Endothelial cell of umbilical vein (primary cell): ENCODE measurements at regions not wholly inside any gene's neighbourhood (a gene's known extent, or its start where the extent isn't known, plus 50 kb on each side); places are given as distances from the start of the nearest gene placed in this dataset.

Source experiments
- CTCF ChIP-seq, 2 donors: IDR thresholded peaks; 1 replicate in 1 of 2; 2 replicates in 1 of 2; pipeline ENCODE4 v1.5.1; 2011; ENCODE audit warnings: low read length in 2 of 2, mild to moderate bottlenecking in 2 of 2, moderate library complexity in 2 of 2, control low read depth in 1 of 2, inconsistent platforms in 1 of 2, low read depth in 1 of 2; ENCODE audit not compliant: insufficient read depth in 1 of 2; ENCODE audit errors: extremely low read depth in 1 of 2
- EZH2 ChIP-seq: IDR thresholded peaks from 2 replicates; pipeline ENCODE4 v1.6.1; 2012; ENCODE audit warnings: borderline replicate concordance, low read depth, mild to moderate bottlenecking, moderate library complexity, low read length, inconsistent platforms; ENCODE audit not compliant: severe bottlenecking
- FOS ChIP-seq: IDR thresholded peaks from 2 replicates; pipeline ENCODE4 v1.6.1; 2011; ENCODE audit warnings: mild to moderate bottlenecking, low read length, moderate library complexity, borderline replicate concordance; ENCODE audit not compliant: insufficient read depth
- GATA2 ChIP-seq: IDR thresholded peaks from 2 replicates; pipeline ENCODE4 v1.7.0; 2011; ENCODE audit warnings: low read depth, mild to moderate bottlenecking, moderate library complexity, mixed read lengths, low read length; ENCODE audit not compliant: insufficient read length, insufficient read depth
- JUN ChIP-seq: IDR thresholded peaks from 2 replicates; pipeline ENCODE4 v1.6.1; 2011; ENCODE audit warnings: borderline replicate concordance, low read depth; ENCODE audit not compliant: insufficient read length, insufficient read depth
- MAX ChIP-seq: IDR thresholded peaks from 2 replicates; pipeline ENCODE4 v1.6.1; 2011; ENCODE audit not compliant: insufficient read depth, insufficient read length
- MYC ChIP-seq: IDR thresholded peaks from one replicate; pipeline ENCODE4 v1.6.1; 2011; ENCODE audit warnings: mild to moderate bottlenecking, low read depth, low read length
- POLR2A ChIP-seq: IDR thresholded peaks from 2 replicates; pipeline ENCODE4 v1.6.1; 2012; ENCODE audit warnings: low read depth, mild to moderate bottlenecking, control low read depth, low read length
- POLR2AphosphoS5 ChIP-seq: IDR thresholded peaks from 2 replicates; pipeline ENCODE4 v1.6.1; 2012; ENCODE audit warnings: low read depth, mild to moderate bottlenecking, control low read depth, low read length, moderate library complexity; ENCODE audit not compliant: insufficient read depth

- TF ChIP-seq CTCF (IDR thresholded peaks at IDR 0.05; ENCODE audit: extremely low read depth in 1 of 2, insufficient read depth in 1 of 2, low read depth in 1 of 2, low read length in 2 of 2): no peak
- no peak for TF ChIP-seq POLR2AphosphoS5
- TF ChIP-seq EZH2: no peak
- no peak for TF ChIP-seq POLR2A
- no peak for TF ChIP-seq MAX
- TF ChIP-seq MYC: no peak
- no peak for TF ChIP-seq FOS
- no peak for TF ChIP-seq JUN
- TF ChIP-seq GATA2: no peak
These were observed 146.1 kb upstream of the TSC22D2 start for GRCh38 chr3:150261958-150262357.
